SU-DHL-6 (cell line): ENCODE measurements at regions not wholly inside any gene's neighbourhood (a gene's known extent, or its start where the extent isn't known, plus 50 kb on each side); places are given as distances from the start of the nearest gene placed in this dataset.

Experiments used
- H2AFZ ChIP-seq: fragments of 200-600 bp; sonication (generic); 2 replicates; pipeline ENCODE4 v1.6.1; 2014; ENCODE audit warnings: low read depth, mild to moderate bottlenecking, moderate library complexity, mixed read lengths, antibody characterized with exemption, low read length; ENCODE audit not compliant: severe bottlenecking
- H3F3A ChIP-seq: fragments of 200-600 bp; shearing (Covaris generic); 2 replicates; pipeline ENCODE4 v1.6.0; 2016; ENCODE audit warnings: antibody characterized with exemption, mild to moderate bottlenecking; ENCODE audit not compliant: insufficient read depth
- H3K27ac ChIP-seq: fragments of 200-600 bp; sonication (generic); 2 replicates; pipeline ENCODE4 v1.5.1; 2016; ENCODE audit warnings: low read depth, mild to moderate bottlenecking, low read length, moderate library complexity, mixed read lengths
- H3K27me3 ChIP-seq: fragments of 200-600 bp; sonication (generic), shearing (Covaris generic); 2 replicates; pipeline ENCODE4 v1.6.0; 2014; ENCODE audit warnings: mild to moderate bottlenecking, low read length
- H3K36me3 ChIP-seq: fragments of 200-600 bp; sonication (generic); 2 replicates; pipeline ENCODE4 v1.6.1; 2014; ENCODE audit warnings: mild to moderate bottlenecking, low read length, mixed read lengths
- H3K4me2 ChIP-seq: fragments of 300-600, 200-600 bp; shearing (Covaris generic), sonication (generic); 2 replicates; pipeline ENCODE4 v1.6.0; 2014; ENCODE audit warnings: low read length, low read depth, mild to moderate bottlenecking; ENCODE audit not compliant: poor library complexity, severe bottlenecking
- H3K4me3 ChIP-seq: fragments of 200-600 bp; sonication (generic); 2 replicates; pipeline ENCODE4 v1.5.1; 2014; ENCODE audit warnings: antibody characterized with exemption, low read length, mild to moderate bottlenecking, mixed read lengths; ENCODE audit not compliant: insufficient read depth, poor library complexity, severe bottlenecking
- H3K79me2 ChIP-seq: fragments of 200-600 bp; sonication (generic); 2 replicates; pipeline ENCODE4 v1.6.1; 2014; ENCODE audit warnings: mild to moderate bottlenecking, low read length, moderate library complexity; ENCODE audit not compliant: insufficient read depth
- H3K9ac ChIP-seq: fragments of 200-600 bp; sonication (generic); 2 replicates; pipeline ENCODE4 v1.7.0; 2014; ENCODE audit warnings: mild to moderate bottlenecking, low read length
- H3K9me2 ChIP-seq: fragments of 200-600 bp; sonication (generic); replicated peaks from 2 replicates; pipeline ENCODE4 v1.6.1; 2014; ENCODE audit warnings: low read length; ENCODE audit not compliant: insufficient read depth
- H3K9me3 ChIP-seq: fragments of 200-600 bp; sonication (generic); 2 replicates; pipeline ENCODE4 v1.6.1; 2014; ENCODE audit warnings: low read length, mixed read lengths; ENCODE audit not compliant: insufficient read depth
- H4K20me1 ChIP-seq: fragments of 200-600 bp; sonication (generic); 2 replicates; pipeline ENCODE4 v1.6.1; 2014; ENCODE audit warnings: low read depth, mild to moderate bottlenecking, antibody characterized with exemption, low read length, moderate library complexity, mixed read lengths
- EZH2phosphoT487 ChIP-seq: fragments of 200-600 bp; sonication (generic), shearing (Covaris generic); conservative IDR thresholded peaks from 2 replicates; pipeline ENCODE4 v1.6.1; 2018; ENCODE audit warnings: mild to moderate bottlenecking, antibody characterized with exemption, low read length, moderate library complexity, mixed read lengths
- TF ChIP-seq, protein P1 (sequence below): fragments of 200-600 bp; sonication (generic); IDR thresholded peaks from one replicate; pipeline ENCODE4 v1.5.1; 2017; ENCODE audit warnings: antibody characterized with exemption, mild to moderate bottlenecking, low read length, moderate library complexity; ENCODE audit not compliant: insufficient read depth, poor library complexity, severe bottlenecking

DNA sequence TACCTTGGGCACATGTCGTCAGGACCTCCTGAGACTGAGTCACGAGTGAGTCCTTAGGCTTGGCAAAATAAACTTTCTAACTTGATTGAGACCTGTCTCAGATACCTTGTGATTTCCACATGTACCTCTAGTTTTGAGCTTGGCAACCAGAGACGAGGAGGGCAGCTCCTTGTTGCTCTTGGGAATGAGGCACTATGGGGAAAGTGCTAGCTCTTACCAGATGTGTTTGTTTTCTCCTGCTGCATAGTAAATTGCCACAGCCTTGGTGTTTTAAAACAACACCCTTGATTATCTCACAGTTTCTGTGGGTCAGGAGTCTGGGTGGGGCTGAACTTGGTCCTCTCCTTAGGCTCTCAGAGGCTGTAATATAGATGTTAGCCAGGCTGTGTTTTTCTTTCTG lies 59.1 kb upstream of the MAML3 start:
- no peaks in the 10 kb centered on the region for H3K27me3 ChIP-seq
- no peak overlapping the region for H2AFZ ChIP-seq
- H3K9ac ChIP-seq, result no peak overlapping the region
- no peaks in the 10 kb centered on the region for H3F3A ChIP-seq
- no peak overlapping the region for H3K27ac ChIP-seq
- no peaks in the 10 kb centered on the region for H3K36me3 ChIP-seq
- no peak overlapping the region for H3K4me3 ChIP-seq
- H4K20me1 ChIP-seq, result no peaks in the 10 kb centered on the region
- no peaks in the 10 kb centered on the region for H3K9me2 ChIP-seq
- TF ChIP-seq, protein P1, sequence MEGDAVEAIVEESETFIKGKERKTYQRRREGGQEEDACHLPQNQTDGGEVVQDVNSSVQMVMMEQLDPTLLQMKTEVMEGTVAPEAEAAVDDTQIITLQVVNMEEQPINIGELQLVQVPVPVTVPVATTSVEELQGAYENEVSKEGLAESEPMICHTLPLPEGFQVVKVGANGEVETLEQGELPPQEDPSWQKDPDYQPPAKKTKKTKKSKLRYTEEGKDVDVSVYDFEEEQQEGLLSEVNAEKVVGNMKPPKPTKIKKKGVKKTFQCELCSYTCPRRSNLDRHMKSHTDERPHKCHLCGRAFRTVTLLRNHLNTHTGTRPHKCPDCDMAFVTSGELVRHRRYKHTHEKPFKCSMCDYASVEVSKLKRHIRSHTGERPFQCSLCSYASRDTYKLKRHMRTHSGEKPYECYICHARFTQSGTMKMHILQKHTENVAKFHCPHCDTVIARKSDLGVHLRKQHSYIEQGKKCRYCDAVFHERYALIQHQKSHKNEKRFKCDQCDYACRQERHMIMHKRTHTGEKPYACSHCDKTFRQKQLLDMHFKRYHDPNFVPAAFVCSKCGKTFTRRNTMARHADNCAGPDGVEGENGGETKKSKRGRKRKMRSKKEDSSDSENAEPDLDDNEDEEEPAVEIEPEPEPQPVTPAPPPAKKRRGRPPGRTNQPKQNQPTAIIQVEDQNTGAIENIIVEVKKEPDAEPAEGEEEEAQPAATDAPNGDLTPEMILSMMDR, result no peak
- no peak for TF ChIP-seq EZH2phosphoT487
- no peak overlapping the region for H3K4me2 ChIP-seq
- no peaks in the 10 kb centered on the region for H3K79me2 ChIP-seq
- H3K9me3 ChIP-seq, result no peaks in the 10 kb centered on the region

DNA sequence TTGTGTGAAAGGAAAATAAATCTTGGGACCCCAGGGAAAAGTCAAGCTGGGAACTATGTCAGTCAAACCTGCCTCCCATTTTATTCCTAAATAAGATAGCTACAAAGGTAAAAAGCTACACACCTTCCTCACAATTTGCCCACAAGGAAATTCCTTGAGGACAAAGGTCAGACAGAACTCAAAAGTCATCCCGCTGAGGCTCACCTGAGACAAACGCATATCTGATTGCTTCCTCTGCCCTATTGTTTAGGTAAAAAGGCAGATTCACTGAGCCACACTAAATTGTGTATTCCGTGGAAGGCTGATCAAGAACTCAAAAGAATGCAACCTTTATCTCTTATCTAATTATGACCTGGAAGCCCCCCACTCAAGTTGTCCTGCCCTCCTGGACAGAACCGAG lies 58.7 kb upstream of the MAML3 start:
- no peak overlapping the region for H3K9ac ChIP-seq
- H3F3A ChIP-seq, result no peaks in the 10 kb centered on the region
- H3K4me3 ChIP-seq, result no peak overlapping the region
- no peaks in the 10 kb centered on the region for H3K9me2 ChIP-seq
- no peak overlapping the region for H3K27ac ChIP-seq
- no peak overlapping the region for H2AFZ ChIP-seq
- H3K79me2 ChIP-seq, result no peaks in the 10 kb centered on the region
- TF ChIP-seq, protein P1, result no peak
- TF ChIP-seq EZH2phosphoT487, result no peak
- no peaks in the 10 kb centered on the region for H3K27me3 ChIP-seq
- H4K20me1 ChIP-seq, result no peaks in the 10 kb centered on the region
- no peak overlapping the region for H3K4me2 ChIP-seq
- no peaks in the 10 kb centered on the region for H3K9me3 ChIP-seq
- H3K36me3 ChIP-seq, result no peaks in the 10 kb centered on the region

DNA sequence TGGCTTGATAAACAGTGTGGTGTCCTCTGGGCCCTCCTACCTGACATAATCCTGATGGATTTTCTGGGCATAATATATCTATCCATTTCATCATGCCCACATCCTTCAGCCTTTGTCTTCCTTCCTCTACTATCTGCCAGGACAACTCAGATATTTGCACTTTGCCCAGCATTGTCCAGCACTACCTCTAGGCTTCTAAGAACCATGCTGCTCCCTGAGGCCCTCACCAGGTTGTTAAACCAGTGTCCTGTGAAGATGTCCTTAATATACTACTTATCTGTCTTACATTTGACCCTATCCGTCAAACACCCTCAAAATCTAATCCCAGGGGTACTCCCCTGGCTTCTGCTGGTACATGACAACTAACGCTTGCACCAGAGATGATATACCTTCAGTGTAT lies 58.2 kb upstream of the MAML3 start:
- H3K9me3 ChIP-seq, result no peaks in the 10 kb centered on the region
- no peak overlapping the region for H3K9ac ChIP-seq
- H3K4me2 ChIP-seq, result no peak overlapping the region
- no peaks in the 10 kb centered on the region for H3K36me3 ChIP-seq
- no peak overlapping the region for H3K27ac ChIP-seq
- no peak overlapping the region for H2AFZ ChIP-seq
- no peaks in the 10 kb centered on the region for H3K79me2 ChIP-seq
- no peaks in the 10 kb centered on the region for H3F3A ChIP-seq
- no peaks in the 10 kb centered on the region for H4K20me1 ChIP-seq
- no peaks in the 10 kb centered on the region for H3K27me3 ChIP-seq
- no peaks in the 10 kb centered on the region for H3K9me2 ChIP-seq
- H3K4me3 ChIP-seq, result no peak overlapping the region
- TF ChIP-seq, protein P1, result no peak

DNA sequence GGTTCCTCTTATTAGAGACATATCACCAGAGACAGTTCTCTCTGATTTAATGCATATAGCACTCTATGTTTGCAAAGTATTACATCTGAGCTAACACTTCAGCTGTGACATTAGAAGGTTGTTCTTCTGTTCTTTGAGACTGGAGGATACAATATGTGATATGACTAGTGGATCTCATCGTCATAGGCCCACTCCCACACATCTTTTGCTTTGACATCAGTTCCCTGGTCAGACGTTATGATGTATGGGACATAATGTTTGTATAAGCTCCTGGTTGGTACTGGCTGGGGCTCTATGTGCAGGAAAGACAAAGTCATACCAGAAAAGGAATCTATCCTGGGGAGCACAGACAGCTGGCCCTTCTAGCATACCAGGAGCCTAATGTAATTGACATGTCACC lies 57.7 kb upstream of the MAML3 start:
- Histone ChIP-seq H3K27ac (no peak overlapping the region), H3K9me3 (no peaks in the 10 kb centered on the region), H3F3A (no peaks in the 10 kb centered on the region), H3K9me2 (no peaks in the 10 kb centered on the region), H3K79me2 (no peaks in the 10 kb centered on the region), H3K36me3 (no peaks in the 10 kb centered on the region), H4K20me1 (no peaks in the 10 kb centered on the region), H2AFZ (no peak overlapping the region), H3K9ac (no peak overlapping the region), H3K27me3 (no peaks in the 10 kb centered on the region), H3K4me3 (no peak overlapping the region), H3K4me2 (no peak overlapping the region)
- no peak for TF ChIP-seq EZH2phosphoT487
- TF ChIP-seq, protein P1, result no peak
